Keratinocyte (primary cell): ENCODE measurements at regions not wholly inside any gene's neighbourhood (a gene's known extent, or its start where the extent isn't known, plus 50 kb on each side); places are given as distances from the start of the nearest gene placed in this dataset.

Source experiments
- DNase-seq: peaks from one replicate; pipeline ENCODE4 v3.0.0-alpha.2; 2011; ENCODE audit warnings: low read depth, missing footprints, low spot score
- FAIRE-seq: peaks from 2 replicates; lab custom pipeline; 2011; peaks lifted over from hg19 to GRCh38; lab: Jason Lieb, UNC
- H2AFZ ChIP-seq: 2 replicates; pipeline ENCODE4 v1.6.0; 2012; ENCODE audit warnings: low read length, control low read depth, inconsistent platforms; ENCODE audit not compliant: control insufficient read depth
- H3K27ac ChIP-seq: 2 replicates; pipeline ENCODE4 v1.5.1; 2011; ENCODE audit warnings: low read length; ENCODE audit not compliant: control insufficient read depth, insufficient read depth
- H3K27me3 ChIP-seq: 3 replicates; pipeline ENCODE4 v1.6.0; 2011; ENCODE audit warnings: low read length; ENCODE audit not compliant: control insufficient read depth, insufficient read depth; ENCODE audit errors: extremely low read depth
- H3K36me3 ChIP-seq, 2 experiments: 2 replicates in 1 of 2; 3 replicates in 1 of 2; pipeline ENCODE4 v1.5.1; 2011; ENCODE audit warnings: low read length in 2 of 2, mild to moderate bottlenecking in 1 of 2; ENCODE audit not compliant: control insufficient read depth in 2 of 2, insufficient read depth in 2 of 2; ENCODE audit errors: extremely low read depth in 1 of 2
- H3K4me1 ChIP-seq: 3 replicates; pipeline ENCODE4 v1.5.1; 2011; ENCODE audit warnings: low read length; ENCODE audit not compliant: control insufficient read depth, insufficient read depth; ENCODE audit errors: extremely low read depth
- H3K4me2 ChIP-seq: 3 replicates; pipeline ENCODE4 v1.6.0; 2011; ENCODE audit warnings: low read depth, low read length; ENCODE audit not compliant: control insufficient read depth, insufficient read depth; ENCODE audit errors: extremely low read depth
- H3K4me3 ChIP-seq, 3 experiments: fragments of 200-600 bp in 1 of 3; sonication (generic) in 1 of 3; 2 replicates in 2 of 3; 3 replicates in 1 of 3; pipeline ENCODE4 v1.5.1; 2011 to 2016; ENCODE audit warnings: low read length in 3 of 3, mild to moderate bottlenecking in 3 of 3, control low read depth in 2 of 3, inconsistent platforms in 1 of 3, low read depth in 1 of 3, mixed read lengths in 1 of 3, mixed run types in 1 of 3, moderate library complexity in 1 of 3; ENCODE audit not compliant: control insufficient read depth in 2 of 3, insufficient read depth in 2 of 3; ENCODE audit errors: extremely low read depth in 1 of 3
- H3K79me2 ChIP-seq: 2 replicates; pipeline ENCODE4 v1.6.0; 2012; ENCODE audit warnings: low read length; ENCODE audit not compliant: control insufficient read depth, insufficient read depth
- H3K9ac ChIP-seq: 3 replicates; pipeline ENCODE4 v1.6.0; 2011; ENCODE audit warnings: low read length; ENCODE audit not compliant: control insufficient read depth, insufficient read depth; ENCODE audit errors: extremely low read depth
- H3K9me1 ChIP-seq: 3 replicates; pipeline ENCODE4 v1.6.0; 2011; ENCODE audit warnings: low read length; ENCODE audit not compliant: control insufficient read depth, insufficient read depth; ENCODE audit errors: extremely low read depth
- H3K9me3 ChIP-seq: 2 replicates; pipeline ENCODE4 v1.5.1; 2012; ENCODE audit warnings: low read depth, low read length; ENCODE audit not compliant: control insufficient read depth
- H4K20me1 ChIP-seq: 3 replicates; pipeline ENCODE4 v1.6.0; 2011; ENCODE audit warnings: low read length; ENCODE audit not compliant: control insufficient read depth, insufficient read depth; ENCODE audit errors: extremely low read depth
- CTCF ChIP-seq, 3 experiments: IDR thresholded peaks in 1 of 3; conservative IDR thresholded peaks in 1 of 3; optimal IDR thresholded peaks in 1 of 3; 2 replicates in 2 of 3; 3 replicates in 1 of 3; pipeline versions ENCODE3 to v1.5.1; 2011; ENCODE audit warnings: low read length in 3 of 3, mild to moderate bottlenecking in 3 of 3, moderate library complexity in 2 of 3, control low read depth in 1 of 3, inconsistent platforms in 1 of 3; ENCODE audit not compliant: insufficient read depth in 2 of 3; ENCODE audit errors: extremely low read depth in 1 of 3
- EZH2 ChIP-seq: IDR thresholded peaks from one replicate; pipeline ENCODE4 v1.6.1; 2012; ENCODE audit warnings: inconsistent platforms, mild to moderate bottlenecking, low read length, moderate library complexity
- dilution Hi-C: fragments of 300-500 bp; cut with MboI; formaldehyde crosslinking; loops from one replicate; pipeline ENCODE4 v1.7.0; 2020; ENCODE audit warnings: low sequenced_read_pairs; ENCODE audit not compliant: extremely low pct_ligation_motif_present

GRCh38 chr19:13606156-13606555, 99.9 kb upstream of the CACNA1A start:
- peaks cover 4% of the 10 kb centered on the region for H3K27me3 ChIP-seq
- no peak for FAIRE-seq
- no peak overlapping the region for H2AFZ ChIP-seq
- no peaks in the 10 kb centered on the region for H3K36me3 ChIP-seq
- H3K9ac ChIP-seq, result no peak overlapping the region
- H4K20me1 ChIP-seq, result no peaks in the 10 kb centered on the region
- no peaks in the 10 kb centered on the region for H3K79me2 ChIP-seq
- no peak overlapping the region for H3K4me2 ChIP-seq
- H3K9me1 ChIP-seq, result no peaks in the 10 kb centered on the region
- TF ChIP-seq EZH2 (no peak), CTCF (optimal IDR thresholded peaks at IDR 0.05 in 1 of 3, IDR thresholded peaks at IDR 0.05 in 1 of 3, conservative IDR thresholded peaks at IDR 0.05 in 1 of 3; ENCODE audit: extremely low read depth in 1 of 3, insufficient read depth in 2 of 3, low read length in 3 of 3) (no peak)
- H3K4me3 ChIP-seq, result no peak overlapping the region
- dilution Hi-C loops, result no loop called here
- no peaks in the 10 kb centered on the region for H3K9me3 ChIP-seq
- no peak for DNase-seq
- H3K27ac ChIP-seq, result no peak overlapping the region
- no peaks in the 10 kb centered on the region for H3K4me1 ChIP-seq

GRCh38 chr19:13604902-13605586, 98.8 kb upstream of the CACNA1A start:
- no peak overlapping the region for H3K4me2 ChIP-seq
- no peak overlapping the region for H3K9ac ChIP-seq
- DNase-seq (no peak), FAIRE-seq (no peak)
- peaks cover 4% of the 10 kb centered on the region for H3K27me3 ChIP-seq
- H3K9me1 ChIP-seq, result no peaks in the 10 kb centered on the region
- H3K4me3 ChIP-seq, result no peak overlapping the region
- H3K27ac ChIP-seq, result no peak overlapping the region
- dilution Hi-C loops, result no loop called here
- TF ChIP-seq CTCF (optimal IDR thresholded peaks at IDR 0.05 in 1 of 3, IDR thresholded peaks at IDR 0.05 in 1 of 3, conservative IDR thresholded peaks at IDR 0.05 in 1 of 3; ENCODE audit: extremely low read depth in 1 of 3, insufficient read depth in 2 of 3, low read length in 3 of 3) (no peak), EZH2 (no peak)
- no peaks in the 10 kb centered on the region for H4K20me1 ChIP-seq
- no peaks in the 10 kb centered on the region for H3K4me1 ChIP-seq
- H3K79me2 ChIP-seq, result no peaks in the 10 kb centered on the region
- H3K9me3 ChIP-seq, result no peaks in the 10 kb centered on the region
- H2AFZ ChIP-seq, result no peak overlapping the region
- no peaks in the 10 kb centered on the region for H3K36me3 ChIP-seq
